Brain pericyte (primary cell): ENCODE measurements at regions not wholly inside any gene's neighbourhood (a gene's known extent, or its start where the extent isn't known, plus 50 kb on each side); places are given as distances from the start of the nearest gene placed in this dataset.
"Not testable (repeated sequence)": the region's sequence is repeated elsewhere in the genome, so short reads cannot be mapped to it uniquely, and the experiment has no call there.

Experiments
- DNase-seq: peaks from one replicate; pipeline ENCODE4 v3.0.0-alpha.2; 2012; ENCODE audit warnings: low read depth, low spot score

- DNase-seq, result no peak
These were observed 444.9 kb downstream of the ARL4A start for GRCh38 chr7:13132314-13132713.

GRCh38 chr7:13136345-13136744, 448.9 kb downstream of the ARL4A start:
- DNase-seq, result not testable (repeated sequence)

- no peak for DNase-seq
These were observed 452.0 kb downstream of the ARL4A start for GRCh38 chr7:13139436-13139835.

- peak; percentile 69 for DNase-seq
These were observed 457.2 kb downstream of the ARL4A start for GRCh38 chr7:13144673-13145072.

- DNase-seq, result no peak
These were observed 461.1 kb downstream of the ARL4A start for GRCh38 chr7:13148548-13148947.

- no peak for DNase-seq
These were observed 464.5 kb downstream of the ARL4A start for GRCh38 chr7:13151978-13152377.

- no peak for DNase-seq
These were observed 465.3 kb downstream of the ARL4A start for GRCh38 chr7:13152755-13153154.

DNA sequence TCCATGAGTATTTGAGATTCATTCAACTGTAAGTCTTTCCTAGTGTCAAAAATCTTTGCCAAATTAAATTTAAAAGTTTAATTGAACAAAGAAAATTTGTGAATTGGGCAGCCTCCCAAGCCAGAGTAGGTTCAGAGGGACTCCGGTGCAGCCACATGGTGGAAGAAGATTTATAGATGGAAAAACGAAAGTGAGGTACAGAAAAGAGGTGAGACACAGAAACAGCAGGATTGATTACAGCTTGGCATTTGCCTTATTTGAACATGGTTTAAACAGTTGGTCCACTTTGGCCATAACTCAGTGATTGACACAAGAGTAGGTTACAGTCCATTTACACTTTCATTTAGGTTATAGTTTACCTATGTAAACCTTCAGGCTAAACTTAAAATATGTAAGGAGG, 465.8 kb downstream of the ARL4A start:
- no peak for DNase-seq

DNA sequence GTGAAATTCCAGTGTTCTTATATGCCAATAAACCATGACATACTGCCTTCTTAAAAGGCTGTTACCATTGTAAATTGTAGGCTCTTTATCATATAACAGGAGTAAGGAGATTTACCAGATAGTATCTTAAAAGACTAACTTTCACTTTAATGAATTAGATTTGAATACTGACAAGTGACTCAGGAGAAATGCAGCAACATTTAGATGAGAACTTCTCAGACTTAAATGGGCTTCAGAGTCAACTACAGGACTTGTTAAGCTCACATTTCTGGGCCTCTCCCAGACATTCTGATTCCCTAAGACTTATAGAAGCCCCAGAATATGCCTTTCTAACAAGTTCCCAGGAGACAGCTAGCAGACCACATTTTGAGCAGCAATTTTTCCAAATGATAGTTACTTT, 466.3 kb downstream of the ARL4A start:
- DNase-seq, result no peak

DNA sequence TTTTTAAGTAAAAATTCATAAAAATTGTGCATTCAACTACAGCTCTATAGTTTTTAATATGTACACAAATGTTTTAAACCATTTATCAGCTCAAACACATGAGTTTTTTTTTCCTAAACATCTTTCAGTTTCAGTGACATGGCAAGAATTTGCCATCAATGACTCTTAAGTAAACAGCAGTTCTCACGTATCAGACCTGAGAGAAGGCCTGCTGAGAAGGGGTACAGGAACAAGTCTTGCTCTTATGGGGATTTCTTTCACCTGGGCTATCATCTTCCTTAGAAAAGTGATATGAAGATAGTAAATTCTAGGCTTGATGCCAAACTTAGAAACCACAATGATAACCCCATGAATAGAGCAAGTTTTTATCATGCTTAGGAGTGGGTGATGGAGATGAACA, 467.8 kb downstream of the ARL4A start:
- no peak for DNase-seq

DNA sequence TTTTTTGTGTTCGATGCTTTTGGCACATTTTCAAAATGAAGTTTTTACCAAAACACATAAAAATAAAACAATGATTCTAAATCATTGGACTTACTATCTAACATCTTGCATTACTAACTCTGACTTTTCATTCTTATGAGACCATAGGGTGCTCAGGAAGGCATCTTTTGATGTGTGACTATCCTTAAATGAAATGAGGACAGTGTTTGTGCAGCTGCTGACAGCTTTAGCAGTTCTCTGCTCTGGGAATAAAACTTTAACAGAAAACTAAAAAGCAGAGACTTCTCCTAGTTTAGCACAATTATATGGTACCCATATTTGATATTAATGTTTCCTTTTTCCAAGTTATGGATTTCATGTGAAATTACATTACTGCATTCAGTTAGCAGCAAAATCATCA, 471.6 kb downstream of the ARL4A start:
- DNase-seq, result no peak

GRCh38 chr7:13159467-13160184, 472.2 kb downstream of the ARL4A start:
- DNase-seq, result no peak

- DNase-seq, result no peak
These were observed 473.7 kb downstream of the ARL4A start for GRCh38 chr7:13161125-13161524.

DNA sequence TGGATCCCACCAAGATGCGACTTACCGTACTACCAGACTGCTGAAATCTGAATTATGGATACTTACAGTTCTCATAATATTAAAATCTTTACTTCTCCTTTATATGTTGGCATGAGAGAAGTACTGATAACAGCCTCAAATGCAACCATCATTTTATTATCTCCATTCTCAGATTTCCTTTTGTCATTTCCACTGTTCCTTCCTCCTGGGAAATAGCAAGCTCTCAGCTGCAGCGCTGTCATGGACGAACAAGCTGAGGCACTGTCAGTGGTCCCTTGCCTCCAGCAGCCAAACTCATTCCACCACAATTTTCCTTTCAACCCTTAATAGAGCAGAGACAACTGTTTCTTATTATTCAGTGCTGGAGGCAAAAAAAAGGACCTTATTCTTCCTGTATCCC, 478.4 kb downstream of the ARL4A start:
- DNase-seq, result no peak

GRCh38 chr7:13166801-13167200, 479.4 kb downstream of the ARL4A start:
- DNase-seq, result no peak

DNA sequence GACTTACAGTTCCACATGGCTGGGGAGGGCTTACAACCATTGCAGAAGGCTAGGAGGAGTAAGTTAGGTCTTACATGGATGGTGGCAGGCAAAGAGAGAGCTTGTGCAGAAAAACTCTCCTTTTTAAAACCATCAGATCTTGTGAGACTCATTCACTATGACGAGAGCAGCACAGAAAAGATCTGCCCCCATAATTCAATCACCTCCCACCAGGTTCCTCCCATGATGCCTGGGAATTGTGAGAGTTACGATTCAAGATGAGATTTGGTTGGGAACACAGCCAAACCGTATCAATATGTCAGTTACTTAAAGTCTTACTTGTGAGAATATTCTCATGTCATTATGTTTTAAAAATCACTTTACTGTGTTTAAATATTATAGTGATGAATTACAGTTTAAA, 481.9 kb downstream of the ARL4A start:
- no peak for DNase-seq

DNA sequence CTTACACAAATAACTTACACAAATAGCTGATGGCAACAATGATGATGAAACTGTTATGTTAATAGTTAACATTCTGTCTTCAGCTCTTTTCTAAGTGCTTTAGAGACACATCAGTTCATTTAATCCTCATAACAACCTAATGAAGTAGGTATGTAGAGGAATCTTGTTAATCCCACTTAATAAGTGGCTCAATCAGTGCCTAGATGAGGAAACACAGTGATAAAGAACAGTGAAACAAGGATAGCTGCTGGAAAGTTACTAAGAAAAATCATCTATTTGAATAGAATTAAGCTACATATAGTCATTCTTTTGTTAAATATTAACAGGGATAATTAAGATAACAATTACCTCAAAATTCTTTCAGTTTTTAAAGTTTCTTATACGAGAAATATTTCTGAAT, 487.6 kb downstream of the ARL4A start:
- DNase-seq, result no peak

GRCh38 chr7:13179011-13179582, 491.7 kb downstream of the ARL4A start:
- DNase-seq, result no peak

- no peak for DNase-seq
These were observed 492.5 kb downstream of the ARL4A start for GRCh38 chr7:13179775-13180523.

GRCh38 chr7:13181216-13181615, 493.8 kb downstream of the ARL4A start:
- DNase-seq, result no peak

- DNase-seq, result no peak
These were observed 497.7 kb downstream of the ARL4A start for GRCh38 chr7:13185139-13185538.

- no peak for DNase-seq
These were observed 500.9 kb downstream of the ARL4A start for GRCh38 chr7:13188236-13188805.

GRCh38 chr7:13188922-13189321, 501.5 kb downstream of the ARL4A start:
- DNase-seq, result no peak
